SH-SY5Y (cell line): ENCODE measurements at regions not wholly inside any gene's neighbourhood (a gene's known extent, or its start where the extent isn't known, plus 50 kb on each side); places are given as distances from the start of the nearest gene placed in this dataset.

Experiments used
- GATA2 ChIP-seq: IDR thresholded peaks from 2 replicates; pipeline ENCODE4 v1.6.1; 2011; ENCODE audit warnings: mild to moderate bottlenecking, low read depth, low read length
- GATA3 ChIP-seq: IDR thresholded peaks from 2 replicates; pipeline ENCODE4 v1.6.1; 2011; ENCODE audit warnings: low read depth, mild to moderate bottlenecking, low read length, moderate library complexity

DNA sequence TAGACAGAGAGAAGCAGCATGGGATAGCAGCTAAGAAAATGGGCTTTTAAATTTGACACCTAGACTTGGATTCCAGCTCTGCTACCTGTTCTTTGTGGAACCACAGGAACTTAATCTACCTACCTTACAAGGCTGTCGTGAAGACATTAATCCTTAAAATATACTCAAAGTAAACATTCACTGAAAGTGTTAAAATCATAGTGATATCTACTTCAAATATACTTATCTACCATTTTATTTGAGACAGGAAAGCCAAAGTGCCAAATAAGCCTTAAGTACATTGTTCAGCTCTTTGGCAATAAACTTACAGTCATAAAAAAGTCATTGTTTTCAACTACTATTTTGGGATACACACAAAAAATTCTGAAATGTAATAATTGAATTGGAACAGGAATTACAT is 295.0 kb upstream of the PITX2 start:
- TF ChIP-seq GATA3, result no peak
- no peak for TF ChIP-seq GATA2

DNA sequence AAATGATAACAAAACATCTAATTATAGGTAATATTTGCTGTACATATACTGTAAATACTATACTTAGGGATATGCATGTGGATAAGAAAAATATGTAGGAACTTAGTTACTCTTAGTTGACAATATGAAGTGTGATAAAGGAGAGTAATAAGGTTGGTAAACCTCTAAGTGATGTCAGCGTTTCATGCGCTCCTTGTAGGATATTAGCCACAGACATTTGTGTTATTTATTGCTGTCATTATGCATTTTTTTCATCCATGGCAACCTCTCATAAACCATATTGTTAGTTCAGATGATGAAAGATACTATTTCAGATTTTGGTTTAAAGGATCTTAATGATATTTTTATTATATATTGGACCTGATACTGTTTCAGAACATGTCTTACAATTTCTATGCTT is 298.1 kb upstream of the PITX2 start:
- TF ChIP-seq GATA2 (no peak), GATA3 (no peak)

DNA sequence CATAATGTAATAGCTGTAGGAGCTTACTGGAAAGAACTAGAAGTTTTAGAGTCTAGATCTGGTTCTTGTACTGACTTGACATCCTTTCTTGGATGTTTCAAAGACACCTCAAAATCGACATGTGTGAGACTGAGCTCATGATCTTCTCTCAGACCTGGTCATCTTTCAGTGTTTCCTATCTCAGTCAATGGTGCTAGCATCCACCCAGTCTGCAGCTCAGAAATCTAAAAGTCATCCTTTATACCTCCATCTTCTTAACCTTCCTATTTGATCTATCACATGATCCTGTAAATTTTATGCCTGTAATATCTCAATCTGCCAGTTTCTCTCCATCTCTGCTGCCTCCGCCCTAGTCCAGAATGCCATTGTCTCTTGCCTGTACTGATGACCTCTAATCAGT is 301.9 kb upstream of the PITX2 start:
- TF ChIP-seq GATA3, result no peak
- TF ChIP-seq GATA2, result no peak

DNA sequence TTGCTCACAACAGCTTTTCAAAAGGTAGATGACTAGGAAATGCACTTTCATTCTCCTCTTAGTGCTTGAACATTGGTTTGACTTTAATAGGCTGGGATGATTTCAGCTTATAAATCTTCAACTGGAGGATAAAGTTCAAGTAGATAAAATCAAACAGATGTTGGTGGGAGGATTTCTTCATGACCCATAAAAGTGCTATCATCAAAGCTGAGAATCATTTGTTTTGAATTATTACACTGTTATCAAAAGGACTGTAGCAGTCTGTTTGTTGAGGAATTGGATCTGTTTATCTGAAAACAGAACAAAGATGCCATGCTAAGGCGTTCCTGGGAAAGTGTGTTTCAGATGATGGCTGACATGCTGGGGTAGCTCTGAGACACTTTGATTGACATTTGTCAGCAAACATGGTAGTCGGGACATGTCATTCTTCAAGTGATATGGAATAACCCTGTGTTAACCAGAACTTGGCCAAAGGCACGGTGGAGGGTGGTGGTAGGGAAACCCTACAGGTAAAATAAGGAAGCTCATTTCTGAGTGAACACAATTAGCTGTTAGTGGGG is 304.0 kb upstream of the PITX2 start:
- no peak for TF ChIP-seq GATA3
- TF ChIP-seq GATA2, result no peak

DNA sequence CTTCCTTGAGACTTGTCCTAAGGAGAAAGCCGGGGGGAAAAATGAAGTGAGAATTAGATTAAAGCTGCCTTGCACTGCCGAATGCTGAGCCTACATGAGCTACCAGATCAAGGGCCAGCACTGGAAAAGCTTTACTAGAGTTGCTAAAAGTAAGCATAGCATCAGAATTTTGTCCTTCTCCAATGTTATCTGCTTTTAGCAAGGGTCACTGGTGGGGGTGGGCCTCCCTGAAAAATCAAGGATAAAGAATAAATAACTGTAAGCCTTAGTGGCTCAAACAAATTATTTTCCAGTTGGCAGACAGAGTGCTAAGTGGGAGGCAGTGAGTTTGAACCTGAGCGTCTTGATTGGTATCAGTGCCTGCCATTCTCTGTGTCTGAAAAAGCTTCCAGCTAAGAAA is 310.5 kb upstream of the PITX2 start:
- TF ChIP-seq GATA3 (no peak), GATA2 (no peak)

DNA sequence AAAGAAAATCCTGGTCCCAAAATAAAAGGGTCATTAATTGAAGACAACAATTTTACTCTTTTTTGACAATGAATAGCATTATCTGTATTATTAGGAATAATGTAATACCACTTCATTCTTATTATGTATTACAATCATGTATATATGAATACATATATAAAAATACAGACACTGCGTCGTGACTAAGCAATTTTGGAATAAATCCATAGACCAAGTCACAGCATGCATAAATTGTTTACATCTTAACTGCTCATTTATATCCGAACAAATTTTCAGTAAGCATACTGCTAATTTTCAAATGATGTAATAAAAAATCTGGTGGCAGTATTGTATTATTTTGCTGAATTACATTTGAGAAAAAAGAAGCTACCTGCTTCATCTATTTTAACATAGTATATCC is 321.6 kb upstream of the PITX2 start:
- TF ChIP-seq GATA3, result no peak
- TF ChIP-seq GATA2, result no peak

DNA sequence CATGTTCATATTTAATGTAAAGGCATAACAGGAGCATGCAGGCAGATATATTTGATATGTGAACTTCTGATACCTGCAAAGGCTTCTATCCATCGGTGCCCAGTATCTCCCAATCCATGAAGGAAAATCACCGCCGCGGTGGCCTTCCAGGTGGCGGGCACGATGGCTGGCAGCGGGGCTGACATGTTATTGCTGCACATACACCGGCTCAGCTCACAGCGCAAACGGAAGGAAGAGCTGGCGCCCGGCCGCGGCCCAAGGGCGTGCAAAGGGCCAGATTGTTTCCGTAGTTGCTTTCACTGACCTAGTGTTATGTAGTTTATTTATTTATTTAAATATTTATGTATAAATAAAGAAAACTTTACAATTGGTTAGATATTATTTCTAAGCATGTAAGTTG is 322.7 kb upstream of the PITX2 start:
- no peak for TF ChIP-seq GATA2
- TF ChIP-seq GATA3, result no peak

DNA sequence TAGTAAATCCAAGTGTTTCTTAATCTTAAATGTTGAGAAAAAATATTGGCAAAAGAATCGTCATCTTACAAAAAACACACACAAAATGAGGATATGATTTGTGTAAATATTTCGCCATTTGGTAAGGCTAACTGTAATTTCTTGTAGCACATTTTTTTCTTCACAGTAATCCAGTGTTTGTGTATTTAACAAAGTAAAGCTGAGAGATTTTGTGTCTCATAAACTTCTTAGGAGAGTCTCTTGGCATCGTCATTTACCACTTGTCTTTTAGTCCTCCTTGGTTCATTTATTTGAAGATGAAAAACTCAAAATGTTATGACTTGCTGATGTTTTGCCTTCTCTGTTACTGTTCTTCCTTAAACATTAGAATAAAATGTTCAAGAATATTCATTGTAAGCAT is 326.7 kb upstream of the PITX2 start:
- TF ChIP-seq GATA2 (no peak), GATA3 (no peak)

DNA sequence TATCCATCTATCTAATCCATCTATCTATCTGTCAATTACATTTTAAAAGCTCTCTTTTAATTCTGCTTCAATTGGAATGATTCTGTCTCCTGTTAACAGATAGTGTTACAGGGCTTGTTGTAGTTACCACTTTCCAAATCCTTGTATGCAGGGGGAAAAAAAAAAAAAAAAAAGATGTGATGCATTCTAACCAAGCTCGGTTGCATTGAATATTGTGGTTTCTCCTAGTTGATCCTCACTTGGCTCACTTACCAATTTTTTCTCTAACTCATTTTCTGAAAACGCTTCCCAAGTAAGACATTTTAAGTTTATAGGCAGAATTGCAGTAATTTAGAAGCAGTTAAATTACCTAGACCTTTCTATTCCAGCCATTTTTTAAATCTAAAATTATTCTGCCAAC is 327.9 kb upstream of the PITX2 start:
- TF ChIP-seq GATA2 (no peak), GATA3 (no peak)

DNA sequence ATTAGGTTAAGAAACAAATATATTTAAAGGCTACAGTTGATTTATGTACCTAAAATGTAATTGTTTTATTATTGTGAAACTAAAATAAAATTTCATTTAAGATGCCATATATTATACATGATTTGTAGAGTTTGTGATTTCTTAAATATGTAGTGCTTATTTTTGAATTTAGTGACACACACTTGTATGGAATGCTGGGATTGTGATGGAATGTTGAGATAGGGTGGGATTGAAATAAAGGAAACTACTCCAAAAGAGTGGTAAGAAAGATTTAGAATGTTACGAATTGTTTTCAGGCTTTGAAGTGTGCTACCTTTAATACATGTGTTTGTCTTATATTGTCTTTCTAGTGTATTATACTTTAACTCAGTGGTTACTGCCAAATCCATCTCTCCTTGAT is 330.3 kb upstream of the PITX2 start:
- no peak for TF ChIP-seq GATA3
- TF ChIP-seq GATA2, result no peak

DNA sequence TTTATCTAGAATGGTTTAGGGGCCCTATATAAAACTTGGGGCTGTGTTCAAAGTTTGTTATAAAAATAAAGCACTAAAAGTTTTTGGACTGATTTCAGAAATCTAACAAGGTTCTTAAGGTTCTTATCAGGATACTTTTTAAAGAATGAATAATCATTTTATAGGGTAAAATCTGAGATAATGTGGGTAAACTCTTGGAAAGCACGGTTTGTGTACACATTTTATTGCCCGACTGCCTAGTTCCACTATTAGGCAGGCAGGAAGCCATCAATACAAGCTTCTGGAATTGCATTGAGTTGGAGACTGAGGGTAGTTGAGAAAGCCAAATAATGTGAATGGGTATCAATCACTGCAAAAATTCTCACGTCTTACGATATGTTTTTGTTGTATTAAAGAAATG is 331.0 kb upstream of the PITX2 start:
- TF ChIP-seq GATA3 (no peak), GATA2 (no peak)

DNA sequence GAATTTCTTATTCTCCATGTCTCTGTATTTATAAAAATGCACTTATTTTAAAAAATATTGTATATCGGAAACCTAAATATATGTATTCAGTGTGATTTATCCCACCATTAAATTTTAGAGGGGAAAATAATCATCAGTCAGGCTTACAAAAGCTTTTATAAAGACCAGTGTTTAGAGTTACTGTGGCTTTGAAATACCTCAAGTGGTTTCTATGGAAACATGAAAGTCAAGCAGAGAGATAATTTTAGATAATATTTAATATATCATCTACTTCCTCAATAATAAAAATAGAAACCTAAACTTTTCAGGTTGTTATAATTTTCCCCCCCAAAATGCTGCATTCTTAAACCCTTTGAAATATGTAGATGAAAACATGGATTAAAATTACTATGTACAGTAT is 332.9 kb upstream of the PITX2 start:
- TF ChIP-seq GATA2 (no peak), GATA3 (no peak)

DNA sequence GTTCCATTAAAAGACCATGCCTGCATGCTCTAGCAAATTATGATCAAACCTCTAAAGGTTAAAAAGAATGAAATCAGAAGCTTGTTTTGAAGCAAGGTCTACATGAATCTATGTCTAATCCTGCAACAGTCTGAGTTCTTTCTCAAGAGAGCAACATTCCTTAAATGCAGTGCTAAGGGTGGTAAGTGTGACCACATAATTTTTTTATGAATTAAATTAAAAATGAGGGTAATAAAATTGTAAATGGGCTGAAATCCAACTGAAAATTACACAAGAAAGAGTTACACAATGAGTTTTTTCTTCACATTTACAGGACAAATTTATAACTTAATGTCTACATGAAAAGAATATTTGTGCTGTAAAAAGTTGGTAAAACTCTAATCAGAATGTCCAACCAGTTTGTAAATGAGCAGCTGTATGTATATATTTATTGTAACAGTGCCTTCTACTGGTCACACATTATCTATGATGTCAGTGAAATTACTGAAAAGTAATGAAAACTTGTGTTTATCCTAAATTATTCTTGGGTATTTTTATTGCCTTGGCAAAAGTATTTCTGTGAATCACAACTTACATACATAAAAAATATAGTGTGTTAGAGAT is 336.3 kb upstream of the PITX2 start:
- TF ChIP-seq GATA3 (no peak), GATA2 (no peak)

DNA sequence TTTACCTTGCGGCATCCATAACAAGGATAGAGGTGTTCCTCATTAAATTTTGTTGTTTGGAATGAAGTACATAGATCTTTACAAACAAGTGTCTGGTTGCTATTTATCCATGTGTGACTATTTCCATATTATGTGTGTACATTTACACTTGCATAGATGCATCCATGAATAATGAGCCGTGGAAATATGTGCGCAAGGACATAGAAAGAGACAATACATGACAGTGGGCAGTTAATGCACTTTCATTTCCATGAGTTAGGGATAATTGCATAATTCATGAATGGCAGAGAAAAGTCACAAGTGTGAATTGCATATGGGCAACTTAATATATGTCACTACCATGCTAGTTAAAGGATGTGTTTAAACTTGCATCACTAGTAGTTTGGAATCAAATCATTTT is 338.2 kb upstream of the PITX2 start:
- TF ChIP-seq GATA3, result no peak
- TF ChIP-seq GATA2, result no peak

DNA sequence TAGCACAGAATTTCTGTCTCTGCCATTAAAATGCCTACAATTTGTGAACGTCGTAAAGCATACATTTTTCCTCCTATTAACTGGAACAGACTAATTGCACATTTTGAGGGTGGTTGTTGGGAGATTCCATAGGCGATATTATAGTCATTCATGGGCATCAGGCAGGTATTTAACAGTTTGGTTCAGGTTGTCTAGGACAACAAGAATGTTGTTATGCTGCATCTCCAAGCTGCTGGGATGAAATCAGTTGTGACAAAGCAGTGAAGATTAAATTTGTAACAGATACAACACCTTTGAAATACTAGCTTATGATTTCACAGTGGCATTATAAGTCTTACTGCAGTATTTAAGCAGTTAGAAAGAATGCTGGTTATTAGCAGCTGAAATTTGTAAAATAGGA is 339.7 kb upstream of the PITX2 start:
- no peak for TF ChIP-seq GATA2
